HL-60 (cell line): ENCODE measurements at regions not wholly inside any gene's neighbourhood (a gene's known extent, or its start where the extent isn't known, plus 50 kb on each side); places are given as distances from the start of the nearest gene placed in this dataset.

Experiments used
- GABPA ChIP-seq: IDR thresholded peaks from 2 replicates; pipeline ENCODE4 v1.6.1; 2012; ENCODE audit warnings: low read depth
- POLR2AphosphoS5 ChIP-seq: IDR thresholded peaks from 2 replicates; pipeline ENCODE4 v1.6.1; 2012; ENCODE audit warnings: low read depth

- TF ChIP-seq POLR2AphosphoS5 = no peak
- TF ChIP-seq GABPA = no peak
Observed at GRCh38 chr20:53737396-53738038, 143.9 kb upstream of the ZNF217 start.
